Esophagus muscularis mucosa (tissue), 4 donors: ENCODE measurements at regions not wholly inside any gene's neighbourhood (a gene's known extent, or its start where the extent isn't known, plus 50 kb on each side); places are given as distances from the start of the nearest gene placed in this dataset.

Experiments
- CTCF ChIP-seq, 3 experiments: fragments of 200-600 bp in 2 of 3; fragments of 450-650 bp in 1 of 3; sonication (generic) in 2 of 3; IDR thresholded peaks; one replicate each; pipeline ENCODE4 v1.5.1; 2017 to 2019; ENCODE audit warnings: antibody characterized with exemption in 3 of 3, mild to moderate bottlenecking in 2 of 3, moderate library complexity in 1 of 3
- EP300 ChIP-seq: sonication (generic); formaldehyde crosslinking; IDR thresholded peaks from one replicate; pipeline ENCODE4 v1.6.1; 2017; ENCODE audit warnings: antibody characterized with exemption
- POLR2AphosphoS5 ChIP-seq, 2 donors: sonication (generic); formaldehyde crosslinking; IDR thresholded peaks; one replicate each; pipeline ENCODE4 v1.6.1; 2017; ENCODE audit warnings: antibody characterized with exemption in 2 of 2

DNA sequence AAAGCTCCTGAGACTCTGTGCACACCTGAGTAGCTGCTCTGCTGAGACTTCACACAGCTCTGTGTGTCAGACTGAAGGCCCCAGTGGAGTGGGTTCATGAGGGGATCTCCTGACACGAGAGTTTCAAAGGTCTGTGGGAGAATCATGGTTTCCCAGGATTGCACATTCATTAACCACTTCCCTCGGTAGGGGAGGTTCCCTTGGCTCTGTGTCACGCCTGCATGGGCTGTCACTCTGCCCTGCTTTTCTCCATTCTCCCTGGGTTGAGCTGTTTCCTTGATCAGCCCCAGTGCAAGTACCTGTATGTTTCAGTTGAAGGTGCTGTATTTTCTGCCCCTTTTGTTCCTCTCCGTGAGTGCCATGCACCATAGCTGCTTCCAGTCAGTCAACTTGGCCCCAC is 236.9 kb downstream of the EPM2A start:
- TF ChIP-seq CTCF (IDR thresholded peaks at IDR 0.05) (no peak), EP300 (no peak), POLR2AphosphoS5 (IDR thresholded peaks at IDR 0.05) (no peak)
